ENCODE measurements at regions not wholly inside any gene's neighbourhood (a gene's known extent, or its start where the extent isn't known, plus 50 kb on each side); places are given as distances from the start of the nearest gene placed in this dataset.

DNA sequence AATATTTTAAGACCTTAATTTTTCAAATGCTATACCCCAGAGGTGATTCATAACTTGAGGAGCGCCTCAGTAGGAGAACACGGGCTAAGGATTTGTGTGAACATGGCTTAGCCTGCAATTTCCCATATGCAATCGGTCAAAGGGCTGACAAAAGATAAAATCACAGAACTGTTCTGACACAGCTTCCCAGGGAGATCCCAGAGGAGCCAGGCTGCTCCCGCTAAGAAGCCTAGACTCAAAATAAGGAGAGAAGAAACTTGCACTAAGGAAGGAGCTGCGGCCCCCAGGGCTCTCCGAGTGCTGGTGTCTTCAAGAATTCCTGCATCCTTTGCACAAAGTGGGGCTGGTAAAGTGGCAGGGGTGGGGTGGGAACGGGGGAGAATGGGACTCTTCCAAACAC, 106.3 kb upstream of the DLG1 start:
- TF ChIP-seq, protein P1, sequence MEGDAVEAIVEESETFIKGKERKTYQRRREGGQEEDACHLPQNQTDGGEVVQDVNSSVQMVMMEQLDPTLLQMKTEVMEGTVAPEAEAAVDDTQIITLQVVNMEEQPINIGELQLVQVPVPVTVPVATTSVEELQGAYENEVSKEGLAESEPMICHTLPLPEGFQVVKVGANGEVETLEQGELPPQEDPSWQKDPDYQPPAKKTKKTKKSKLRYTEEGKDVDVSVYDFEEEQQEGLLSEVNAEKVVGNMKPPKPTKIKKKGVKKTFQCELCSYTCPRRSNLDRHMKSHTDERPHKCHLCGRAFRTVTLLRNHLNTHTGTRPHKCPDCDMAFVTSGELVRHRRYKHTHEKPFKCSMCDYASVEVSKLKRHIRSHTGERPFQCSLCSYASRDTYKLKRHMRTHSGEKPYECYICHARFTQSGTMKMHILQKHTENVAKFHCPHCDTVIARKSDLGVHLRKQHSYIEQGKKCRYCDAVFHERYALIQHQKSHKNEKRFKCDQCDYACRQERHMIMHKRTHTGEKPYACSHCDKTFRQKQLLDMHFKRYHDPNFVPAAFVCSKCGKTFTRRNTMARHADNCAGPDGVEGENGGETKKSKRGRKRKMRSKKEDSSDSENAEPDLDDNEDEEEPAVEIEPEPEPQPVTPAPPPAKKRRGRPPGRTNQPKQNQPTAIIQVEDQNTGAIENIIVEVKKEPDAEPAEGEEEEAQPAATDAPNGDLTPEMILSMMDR (IDR thresholded peaks at IDR 0.05) = no peak
- TF ChIP-seq EP300 (IDR thresholded peaks at IDR 0.05) (no peak), POLR2A (IDR thresholded peaks at IDR 0.05) (no peak)
